ENCODE measurements at regions not wholly inside any gene's neighbourhood (a gene's known extent, or its start where the extent isn't known, plus 50 kb on each side); places are given as distances from the start of the nearest gene placed in this dataset.

DNA sequence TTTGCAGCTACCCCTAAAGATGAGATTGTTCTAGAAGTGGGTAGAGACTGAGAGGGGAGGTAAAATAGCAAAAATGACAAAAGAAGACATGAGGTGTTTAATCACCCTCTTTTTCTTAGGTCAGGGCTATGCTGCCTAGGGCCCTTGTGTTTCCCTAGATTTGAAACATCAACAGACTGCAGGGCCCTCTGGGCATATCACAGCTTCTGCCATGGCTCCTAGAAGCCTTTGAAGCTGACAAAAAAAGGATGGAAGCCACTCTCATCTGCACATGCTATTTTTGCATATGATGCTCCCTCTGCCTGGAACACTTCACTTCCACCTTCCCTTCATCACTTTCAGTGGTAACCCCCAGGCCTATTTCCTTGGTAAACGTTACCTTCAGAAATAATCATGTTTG is 68.1 kb downstream of the BTG1 start:
- TF ChIP-seq POLR2A (IDR thresholded peaks at IDR 0.05), result no peak
- TF ChIP-seq, protein P1, sequence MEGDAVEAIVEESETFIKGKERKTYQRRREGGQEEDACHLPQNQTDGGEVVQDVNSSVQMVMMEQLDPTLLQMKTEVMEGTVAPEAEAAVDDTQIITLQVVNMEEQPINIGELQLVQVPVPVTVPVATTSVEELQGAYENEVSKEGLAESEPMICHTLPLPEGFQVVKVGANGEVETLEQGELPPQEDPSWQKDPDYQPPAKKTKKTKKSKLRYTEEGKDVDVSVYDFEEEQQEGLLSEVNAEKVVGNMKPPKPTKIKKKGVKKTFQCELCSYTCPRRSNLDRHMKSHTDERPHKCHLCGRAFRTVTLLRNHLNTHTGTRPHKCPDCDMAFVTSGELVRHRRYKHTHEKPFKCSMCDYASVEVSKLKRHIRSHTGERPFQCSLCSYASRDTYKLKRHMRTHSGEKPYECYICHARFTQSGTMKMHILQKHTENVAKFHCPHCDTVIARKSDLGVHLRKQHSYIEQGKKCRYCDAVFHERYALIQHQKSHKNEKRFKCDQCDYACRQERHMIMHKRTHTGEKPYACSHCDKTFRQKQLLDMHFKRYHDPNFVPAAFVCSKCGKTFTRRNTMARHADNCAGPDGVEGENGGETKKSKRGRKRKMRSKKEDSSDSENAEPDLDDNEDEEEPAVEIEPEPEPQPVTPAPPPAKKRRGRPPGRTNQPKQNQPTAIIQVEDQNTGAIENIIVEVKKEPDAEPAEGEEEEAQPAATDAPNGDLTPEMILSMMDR (IDR thresholded peaks at IDR 0.05 in 8 of 11, conservative IDR thresholded peaks at IDR 0.05 in 3 of 11), result no peak
